Esophagus squamous epithelium (tissue), 4 donors: ENCODE measurements at regions not wholly inside any gene's neighbourhood (a gene's known extent, or its start where the extent isn't known, plus 50 kb on each side); places are given as distances from the start of the nearest gene placed in this dataset.

ENCODE experiments used
- POLR2A ChIP-seq, 4 donors: fragments of 450-650 bp; IDR thresholded peaks; one replicate each; pipeline ENCODE4 v1.6.1; 2017; ENCODE audit warnings: antibody characterized with exemption in 4 of 4, mild to moderate bottlenecking in 4 of 4, moderate library complexity in 3 of 4
- TF ChIP-seq, protein P1 (sequence below), 6 experiments: fragments of 450-650 bp in 4 of 6; fragments of 200-600 bp in 2 of 6; sonication (generic) in 2 of 6; IDR thresholded peaks; one replicate each; pipeline ENCODE4 v1.5.1; 2016 to 2019; ENCODE audit warnings: antibody characterized with exemption in 6 of 6, mild to moderate bottlenecking in 4 of 6, moderate library complexity in 4 of 6

- TF ChIP-seq, protein P1, sequence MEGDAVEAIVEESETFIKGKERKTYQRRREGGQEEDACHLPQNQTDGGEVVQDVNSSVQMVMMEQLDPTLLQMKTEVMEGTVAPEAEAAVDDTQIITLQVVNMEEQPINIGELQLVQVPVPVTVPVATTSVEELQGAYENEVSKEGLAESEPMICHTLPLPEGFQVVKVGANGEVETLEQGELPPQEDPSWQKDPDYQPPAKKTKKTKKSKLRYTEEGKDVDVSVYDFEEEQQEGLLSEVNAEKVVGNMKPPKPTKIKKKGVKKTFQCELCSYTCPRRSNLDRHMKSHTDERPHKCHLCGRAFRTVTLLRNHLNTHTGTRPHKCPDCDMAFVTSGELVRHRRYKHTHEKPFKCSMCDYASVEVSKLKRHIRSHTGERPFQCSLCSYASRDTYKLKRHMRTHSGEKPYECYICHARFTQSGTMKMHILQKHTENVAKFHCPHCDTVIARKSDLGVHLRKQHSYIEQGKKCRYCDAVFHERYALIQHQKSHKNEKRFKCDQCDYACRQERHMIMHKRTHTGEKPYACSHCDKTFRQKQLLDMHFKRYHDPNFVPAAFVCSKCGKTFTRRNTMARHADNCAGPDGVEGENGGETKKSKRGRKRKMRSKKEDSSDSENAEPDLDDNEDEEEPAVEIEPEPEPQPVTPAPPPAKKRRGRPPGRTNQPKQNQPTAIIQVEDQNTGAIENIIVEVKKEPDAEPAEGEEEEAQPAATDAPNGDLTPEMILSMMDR (IDR thresholded peaks at IDR 0.05), result no peak
- no peak for TF ChIP-seq POLR2A (IDR thresholded peaks at IDR 0.05)
These were observed 317.5 kb upstream of the POU3F2 start for GRCh38 chr6:98516866-98517265.
